GM10847 (cell line): ENCODE measurements at regions not wholly inside any gene's neighbourhood (a gene's known extent, or its start where the extent isn't known, plus 50 kb on each side); places are given as distances from the start of the nearest gene placed in this dataset.

Experiments
- POLR2A ChIP-seq: IDR thresholded peaks from 2 replicates; pipeline ENCODE4 v1.6.1; 2011; ENCODE audit not compliant: insufficient read length; ENCODE audit errors: extremely low read depth

GRCh38 chr2:58429014-58429875, 188.1 kb upstream of the FANCL start:
- no peak for TF ChIP-seq POLR2A

- TF ChIP-seq POLR2A = no peak
These were observed 187.2 kb upstream of the FANCL start for GRCh38 chr2:58428096-58429013.

GRCh38 chr2:58427572-58428095, 186.5 kb upstream of the FANCL start:
- no peak for TF ChIP-seq POLR2A

GRCh38 chr2:58425368-58425767, 184.2 kb upstream of the FANCL start:
- TF ChIP-seq POLR2A = no peak

- TF ChIP-seq POLR2A = no peak
These were observed 178.9 kb upstream of the FANCL start for GRCh38 chr2:58419983-58420382.

- TF ChIP-seq POLR2A = no peak
These were observed 175.6 kb upstream of the FANCL start for GRCh38 chr2:58416696-58417095.

- TF ChIP-seq POLR2A = no peak
These were observed 173.4 kb upstream of the FANCL start for GRCh38 chr2:58414506-58414905.

- TF ChIP-seq POLR2A = no peak
These were observed 169.4 kb upstream of the FANCL start for GRCh38 chr2:58410549-58410948.

GRCh38 chr2:58407487-58407886, 166.4 kb upstream of the FANCL start:
- no peak for TF ChIP-seq POLR2A

GRCh38 chr2:58405341-58405740, 164.2 kb upstream of the FANCL start:
- TF ChIP-seq POLR2A = no peak

GRCh38 chr2:58401936-58402335, 160.8 kb upstream of the FANCL start:
- TF ChIP-seq POLR2A = no peak

GRCh38 chr2:58398406-58398805, 157.3 kb upstream of the FANCL start:
- TF ChIP-seq POLR2A = no peak

- TF ChIP-seq POLR2A = no peak
These were observed 146.6 kb upstream of the FANCL start for GRCh38 chr2:58387701-58388100.

GRCh38 chr2:58378152-58378551, 137.0 kb upstream of the FANCL start:
- no peak for TF ChIP-seq POLR2A

GRCh38 chr2:58377181-58377580, 136.1 kb upstream of the FANCL start:
- no peak for TF ChIP-seq POLR2A

GRCh38 chr2:58376592-58376991, 135.5 kb upstream of the FANCL start:
- no peak for TF ChIP-seq POLR2A
